ENCODE measurements at regions not wholly inside any gene's neighbourhood (a gene's known extent, or its start where the extent isn't known, plus 50 kb on each side); places are given as distances from the start of the nearest gene placed in this dataset.

DNA sequence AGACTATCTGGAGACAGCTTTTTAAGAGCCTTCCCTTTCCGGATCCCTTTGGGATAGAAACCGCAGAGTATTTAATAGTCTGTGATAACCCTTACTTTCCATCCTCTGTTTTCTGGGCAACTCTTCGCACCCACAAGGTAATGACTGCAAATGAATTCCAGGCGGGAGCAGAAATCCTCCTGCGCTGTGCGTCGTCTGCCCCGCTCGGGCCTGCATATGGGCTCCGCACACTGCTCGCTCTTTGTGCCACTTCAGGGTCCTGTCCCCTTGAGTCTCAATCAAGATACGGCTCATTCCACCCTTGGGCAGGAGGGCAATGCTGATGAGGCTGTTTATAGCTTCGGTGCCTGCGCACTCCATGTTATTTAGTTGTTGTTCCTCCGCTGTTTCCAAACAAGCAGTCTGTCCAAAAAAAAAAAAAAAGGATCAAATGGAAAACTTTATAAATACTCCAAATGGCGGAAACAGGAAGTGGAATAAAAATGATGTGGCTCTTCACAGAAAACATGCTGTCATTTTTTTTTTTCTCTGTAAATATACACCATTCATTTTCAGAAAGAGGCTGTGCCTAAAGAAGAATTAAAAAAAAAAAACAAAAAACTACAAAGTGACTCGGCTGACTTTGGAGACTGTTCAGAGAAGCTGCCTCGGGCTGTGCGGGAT lies 169.6 kb upstream of the GMDS start:
- no peak for DNase-seq

GRCh38 chr6:2412731-2413130 lies 167.3 kb upstream of the GMDS start:
- DNase-seq, result no peak

DNA sequence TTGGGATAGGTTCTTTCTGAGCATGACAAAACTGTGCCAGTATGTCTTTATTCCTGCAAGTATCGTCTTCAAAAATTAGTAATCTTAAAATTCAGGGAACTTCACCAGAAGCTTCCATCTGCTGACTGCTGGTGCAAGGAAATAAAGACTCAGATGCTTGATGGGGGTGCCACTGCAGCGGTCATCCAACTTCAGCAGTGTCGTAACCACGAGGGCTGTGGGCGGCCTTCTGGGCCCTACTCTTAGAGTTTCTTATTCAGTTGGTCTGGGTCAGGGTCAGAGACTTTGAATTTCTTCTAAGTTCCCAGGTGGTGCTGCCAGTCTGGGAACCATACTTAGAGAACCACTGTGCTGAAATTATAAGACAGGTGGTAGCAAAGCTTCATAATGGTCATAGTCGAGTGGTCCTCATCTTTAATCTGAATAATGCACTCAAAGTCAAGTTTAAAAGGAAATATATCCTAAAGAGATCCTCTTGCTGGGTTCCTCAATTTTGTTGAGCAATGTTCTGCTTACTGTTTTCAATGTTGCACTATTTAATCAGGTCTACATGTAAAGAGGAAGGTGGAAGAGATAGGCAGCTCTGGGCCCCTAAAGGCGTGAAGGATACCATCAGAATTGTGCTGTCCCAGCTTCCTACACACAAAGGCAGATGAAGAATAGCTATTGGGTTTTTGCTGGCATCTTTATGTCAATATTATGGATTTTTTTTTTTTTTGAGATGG lies 165.4 kb upstream of the GMDS start:
- DNase-seq, result no peak

- DNase-seq, result no peak
Observed at GRCh38 chr6:2407525-2407924, 162.1 kb upstream of the GMDS start.

- DNase-seq, result no peak
Observed at GRCh38 chr6:2404211-2404929, 159.0 kb upstream of the GMDS start.

GRCh38 chr6:2403546-2403945 lies 158.1 kb upstream of the GMDS start:
- no peak for DNase-seq

DNA sequence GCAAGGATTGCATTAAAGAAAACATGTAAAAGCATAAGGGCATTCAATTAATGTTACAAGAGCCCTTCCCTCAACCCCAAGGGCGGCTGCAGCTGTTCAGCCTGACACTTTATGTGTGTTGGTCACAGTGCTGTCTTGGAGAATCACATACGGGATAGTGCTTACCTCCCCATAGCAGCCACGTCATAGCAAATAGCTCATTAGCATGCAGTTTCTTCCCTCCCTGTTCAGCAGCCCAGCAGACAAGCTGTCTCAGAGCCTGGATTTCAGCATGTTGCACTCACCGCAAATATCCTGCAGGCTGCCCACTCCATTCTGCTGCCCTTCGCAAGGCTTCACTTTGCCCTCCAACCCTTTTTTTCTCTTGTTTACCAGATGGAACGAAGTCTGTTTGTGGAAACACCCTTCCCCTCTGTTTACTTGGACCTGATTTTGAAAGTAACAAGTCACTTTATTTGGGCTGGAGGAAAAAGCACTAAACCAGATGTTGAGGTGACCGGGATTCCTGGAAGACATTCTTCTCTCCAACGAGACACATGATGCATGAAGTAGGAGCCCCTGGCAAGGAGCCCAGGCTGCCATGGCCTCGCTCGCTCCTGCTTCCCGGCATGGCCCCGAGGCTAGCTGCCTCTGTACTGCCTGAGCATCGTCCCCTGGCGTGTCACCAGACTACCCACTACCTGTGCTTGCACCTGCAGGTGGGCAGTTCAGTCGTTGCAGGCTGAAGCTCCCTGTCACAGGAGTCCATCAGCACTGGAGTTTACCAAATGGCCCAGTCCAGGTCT lies 151.6 kb upstream of the GMDS start:
- DNase-seq, result peak; percentile 1

GRCh38 chr6:2396042-2396657 lies 150.7 kb upstream of the GMDS start:
- no peak for DNase-seq

DNA sequence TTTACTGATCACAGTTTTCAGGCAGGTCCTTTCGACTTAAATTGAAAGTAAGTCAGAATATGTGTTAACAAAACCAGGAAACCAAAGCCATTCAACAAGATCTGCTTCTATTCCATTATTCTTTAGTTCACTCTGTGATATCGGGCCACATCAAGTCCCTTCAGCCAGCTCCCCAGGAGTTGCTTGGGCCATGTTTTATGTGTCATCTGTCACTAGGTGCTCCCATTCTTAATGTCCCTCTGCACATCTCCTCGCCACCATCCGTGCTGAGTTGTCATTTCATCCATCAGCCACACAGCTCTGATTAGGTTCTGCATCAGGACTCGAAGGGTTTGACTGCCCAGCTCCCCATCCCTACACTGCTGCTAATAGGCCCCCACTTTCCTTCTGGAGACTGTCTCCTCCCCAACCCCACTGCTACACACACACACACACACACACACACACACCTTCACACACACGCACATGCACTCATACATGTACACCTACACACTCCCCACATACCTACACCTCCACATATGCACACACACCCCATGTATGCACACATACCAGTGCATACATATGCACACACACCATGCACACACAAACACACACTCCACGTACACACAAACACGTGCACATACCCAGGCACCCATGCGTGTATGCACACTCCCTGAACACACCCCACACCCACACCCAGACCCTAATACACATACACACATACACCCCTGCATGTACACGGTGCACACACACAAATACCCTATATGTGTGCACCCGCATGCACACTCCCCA lies 143.3 kb upstream of the GMDS start:
- no peak for DNase-seq

- no peak for DNase-seq
Observed at GRCh38 chr6:2387445-2387844, 142.0 kb upstream of the GMDS start.

- DNase-seq, result no peak
Observed at GRCh38 chr6:2385471-2385983, 140.1 kb upstream of the GMDS start.

DNA sequence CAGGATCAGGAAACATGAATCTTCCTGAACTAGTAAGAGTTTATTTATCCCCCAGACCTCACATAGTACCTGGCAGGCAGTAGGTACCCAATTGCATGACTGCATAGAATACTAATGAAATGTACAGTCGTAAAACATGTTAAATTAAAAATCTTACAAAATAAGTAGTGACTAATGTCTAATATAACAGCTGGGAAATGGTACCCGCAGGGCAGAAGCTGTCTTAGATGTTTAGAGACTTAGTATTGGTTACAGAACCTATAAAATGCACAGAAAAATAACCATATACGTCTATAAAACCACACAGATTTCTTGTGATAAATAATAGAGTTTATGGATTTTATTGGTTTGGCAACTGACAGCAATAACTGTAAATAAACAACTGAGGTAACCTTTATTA lies 139.1 kb upstream of the GMDS start:
- DNase-seq, result no peak

- no peak for DNase-seq
Observed at GRCh38 chr6:2381872-2382661, 136.7 kb upstream of the GMDS start.

GRCh38 chr6:2378891-2379652 lies 133.7 kb upstream of the GMDS start:
- DNase-seq, result no peak

- no peak for DNase-seq
Observed at GRCh38 chr6:2378046-2378657, 132.7 kb upstream of the GMDS start.

DNA sequence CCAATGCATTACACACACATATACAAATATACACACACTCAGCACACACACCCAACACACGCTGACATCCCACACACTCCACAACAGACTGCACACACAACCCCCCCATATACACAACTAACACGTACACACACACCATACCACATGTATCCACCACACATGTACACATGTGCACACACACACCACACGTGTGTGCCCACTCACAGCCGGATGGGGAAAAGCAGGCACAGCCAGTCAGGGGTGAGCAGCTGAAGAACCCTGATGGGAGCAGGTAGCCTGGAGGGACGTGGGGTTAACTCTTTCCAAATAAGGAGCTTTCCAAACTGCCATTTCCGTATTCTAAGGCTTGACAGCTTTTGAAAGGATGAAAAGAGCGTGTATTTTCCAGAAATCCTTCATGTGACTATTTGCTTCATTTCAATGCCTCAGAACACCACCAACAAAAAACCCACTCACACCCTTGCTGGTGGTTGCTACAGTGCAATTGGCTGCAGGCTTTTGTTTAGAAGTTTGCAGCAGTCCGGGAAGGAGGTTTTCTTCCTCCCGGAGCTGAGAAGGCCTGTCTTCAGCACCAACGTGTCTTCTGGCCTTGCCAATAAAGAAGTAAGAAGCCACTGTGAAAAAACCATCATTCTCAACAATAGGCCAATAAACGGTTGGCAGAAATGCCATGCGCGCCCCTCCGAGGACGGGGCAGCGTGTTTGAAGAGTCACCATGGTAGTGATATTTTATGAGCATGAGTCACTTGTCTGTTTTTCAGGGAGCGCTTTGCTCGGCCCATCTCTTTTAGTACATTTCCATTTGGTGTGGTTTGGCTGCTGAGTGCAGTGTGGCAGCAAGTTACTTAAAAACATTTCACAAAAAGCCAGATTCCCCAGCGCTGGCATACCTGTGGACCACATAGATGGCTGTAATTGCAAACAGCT lies 131.3 kb upstream of the GMDS start:
- DNase-seq, result no peak

- DNase-seq, result no peak
Observed at GRCh38 chr6:2375443-2375842, 130.0 kb upstream of the GMDS start.

GRCh38 chr6:2369606-2370005 lies 124.2 kb upstream of the GMDS start:
- DNase-seq, result no peak

- DNase-seq, result no peak
Observed at GRCh38 chr6:2363211-2363610, 117.8 kb upstream of the GMDS start.

All from NCI-H1092 treated with DMSO at 0.1 percent for 48 hours (cell line).